Astrocyte (in vitro differentiated cells and primary cell): ENCODE measurements at regions not wholly inside any gene's neighbourhood (a gene's known extent, or its start where the extent isn't known, plus 50 kb on each side); places are given as distances from the start of the nearest gene placed in this dataset.

Source experiments
- DNase-seq: peaks from one replicate; pipeline ENCODE4 v3.0.0-alpha.2; 2010; ENCODE audit warnings: low read depth
- FAIRE-seq: peaks from 2 replicates; lab custom pipeline; 2011; peaks lifted over from hg19 to GRCh38; lab: Jason Lieb, UNC
- H2AFZ ChIP-seq: 2 replicates; pipeline ENCODE4 v1.6.0; 2012; ENCODE audit warnings: low read depth, low read length, inconsistent platforms
- H3K27ac ChIP-seq: 2 replicates; pipeline ENCODE4 v1.5.1; 2011; ENCODE audit warnings: low read depth, low read length, inconsistent platforms
- H3K27me3 ChIP-seq: 2 replicates; pipeline ENCODE4 v1.6.0; 2011; ENCODE audit warnings: low read length, inconsistent platforms; ENCODE audit not compliant: insufficient read depth
- H3K36me3 ChIP-seq: 2 replicates; pipeline ENCODE4 v1.5.1; 2011; ENCODE audit warnings: low read length, inconsistent platforms; ENCODE audit not compliant: insufficient read depth
- H3K4me1 ChIP-seq: 2 replicates; pipeline ENCODE4 v1.5.1; 2011; ENCODE audit warnings: low read length, inconsistent platforms; ENCODE audit not compliant: insufficient read depth
- H3K4me2 ChIP-seq: 2 replicates; pipeline ENCODE4 v1.6.0; 2012; ENCODE audit warnings: low read length, inconsistent platforms
- H3K4me3 ChIP-seq: 2 replicates; pipeline ENCODE4 v1.5.1; 2011; ENCODE audit warnings: low read depth, mild to moderate bottlenecking, low read length, inconsistent platforms; ENCODE audit not compliant: insufficient read depth
- H3K79me2 ChIP-seq: 2 replicates; pipeline ENCODE4 v1.6.0; 2012; ENCODE audit warnings: mild to moderate bottlenecking, low read length, inconsistent platforms; ENCODE audit not compliant: insufficient read depth
- H3K9ac ChIP-seq: 2 replicates; pipeline ENCODE4 v1.6.0; 2012; ENCODE audit warnings: mild to moderate bottlenecking, low read length, inconsistent platforms
- H3K9me3 ChIP-seq: 2 replicates; pipeline ENCODE4 v1.5.1; 2012; ENCODE audit warnings: low read depth, mild to moderate bottlenecking, low read length, inconsistent platforms; ENCODE audit not compliant: insufficient read depth
- H4K20me1 ChIP-seq: 2 replicates; pipeline ENCODE4 v1.6.0; 2012; ENCODE audit warnings: low read length, inconsistent platforms; ENCODE audit not compliant: insufficient read depth
- H3K27ac Mint-ChIP-seq: one replicate; pipeline ENCODE4 v1.8.0; 2021; ENCODE audit warnings: mild to moderate bottlenecking, mixed read lengths; ENCODE audit not compliant: unreplicated experiment
- H3K27me3 Mint-ChIP-seq: one replicate; pipeline ENCODE4 v1.8.0; 2021; ENCODE audit warnings: low read depth, mixed read lengths; ENCODE audit not compliant: unreplicated experiment
- H3K36me3 Mint-ChIP-seq: one replicate; pipeline ENCODE4 v1.8.0; 2021; ENCODE audit warnings: low read depth, mixed read lengths; ENCODE audit not compliant: unreplicated experiment
- H3K4me1 Mint-ChIP-seq: one replicate; pipeline ENCODE4 v1.8.0; 2021; ENCODE audit warnings: low read depth, mixed read lengths; ENCODE audit not compliant: unreplicated experiment
- H3K4me3 Mint-ChIP-seq: one replicate; pipeline ENCODE4 v1.8.0; 2021; ENCODE audit warnings: mild to moderate bottlenecking, moderate library complexity, mixed read lengths; ENCODE audit not compliant: unreplicated experiment
- H3K9me3 Mint-ChIP-seq: one replicate; pipeline ENCODE4 v1.8.0; 2021; ENCODE audit warnings: mild to moderate bottlenecking, mixed read lengths; ENCODE audit not compliant: unreplicated experiment
- EZH2 ChIP-seq: IDR thresholded peaks from 2 replicates; pipeline ENCODE4 v1.6.1; 2012; ENCODE audit warnings: mild to moderate bottlenecking, low read length, inconsistent platforms; ENCODE audit not compliant: insufficient read depth
- TF ChIP-seq, protein P1 (sequence below): IDR thresholded peaks from 2 replicates; pipeline ENCODE4 v1.5.1; 2011; ENCODE audit warnings: low read depth, mild to moderate bottlenecking, inconsistent platforms, low read length, moderate library complexity; ENCODE audit not compliant: insufficient read depth

DNA sequence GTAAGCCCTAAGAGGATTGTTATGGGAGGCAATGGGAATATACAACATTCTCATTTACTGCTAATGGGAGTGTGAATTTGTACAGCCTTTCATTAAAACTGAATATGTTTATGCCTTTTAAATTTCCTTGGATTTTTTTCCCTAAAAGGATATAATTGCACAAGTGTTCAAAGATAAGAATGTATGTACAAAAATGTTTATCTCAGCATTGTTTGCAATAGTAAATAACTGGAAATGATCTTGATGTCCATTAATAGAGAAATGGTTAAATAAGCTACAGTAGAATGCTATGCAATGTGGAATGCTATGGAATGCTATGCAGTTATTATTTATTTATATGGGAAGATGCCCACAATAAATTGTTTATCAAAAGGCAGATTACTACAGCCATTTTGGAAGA lies 62.5 kb upstream of the SLC38A2 start:
- no peaks in the 10 kb centered on the region for H3K36me3 ChIP-seq
- H3K79me2 ChIP-seq, result no peaks in the 10 kb centered on the region
- no peaks in the 10 kb centered on the region for H3K9me3 Mint-ChIP-seq
- peaks cover 22% of the 10 kb centered on the region for H3K4me1 ChIP-seq
- H3K4me3 ChIP-seq, result no peak overlapping the region
- no peaks in the 10 kb centered on the region for H3K27me3 Mint-ChIP-seq
- no peak overlapping the region for H3K4me3 Mint-ChIP-seq
- no peaks in the 10 kb centered on the region for H3K36me3 Mint-ChIP-seq
- no peak overlapping the region for H3K9ac ChIP-seq
- H3K4me1 Mint-ChIP-seq, result peaks cover 23% of the 10 kb centered on the region
- FAIRE-seq (no peak), DNase-seq (no peak)
- H3K4me2 ChIP-seq, result no peak overlapping the region
- H3K9me3 ChIP-seq, result no peaks in the 10 kb centered on the region
- H2AFZ ChIP-seq, result no peak overlapping the region
- TF ChIP-seq, protein P1, sequence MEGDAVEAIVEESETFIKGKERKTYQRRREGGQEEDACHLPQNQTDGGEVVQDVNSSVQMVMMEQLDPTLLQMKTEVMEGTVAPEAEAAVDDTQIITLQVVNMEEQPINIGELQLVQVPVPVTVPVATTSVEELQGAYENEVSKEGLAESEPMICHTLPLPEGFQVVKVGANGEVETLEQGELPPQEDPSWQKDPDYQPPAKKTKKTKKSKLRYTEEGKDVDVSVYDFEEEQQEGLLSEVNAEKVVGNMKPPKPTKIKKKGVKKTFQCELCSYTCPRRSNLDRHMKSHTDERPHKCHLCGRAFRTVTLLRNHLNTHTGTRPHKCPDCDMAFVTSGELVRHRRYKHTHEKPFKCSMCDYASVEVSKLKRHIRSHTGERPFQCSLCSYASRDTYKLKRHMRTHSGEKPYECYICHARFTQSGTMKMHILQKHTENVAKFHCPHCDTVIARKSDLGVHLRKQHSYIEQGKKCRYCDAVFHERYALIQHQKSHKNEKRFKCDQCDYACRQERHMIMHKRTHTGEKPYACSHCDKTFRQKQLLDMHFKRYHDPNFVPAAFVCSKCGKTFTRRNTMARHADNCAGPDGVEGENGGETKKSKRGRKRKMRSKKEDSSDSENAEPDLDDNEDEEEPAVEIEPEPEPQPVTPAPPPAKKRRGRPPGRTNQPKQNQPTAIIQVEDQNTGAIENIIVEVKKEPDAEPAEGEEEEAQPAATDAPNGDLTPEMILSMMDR, result no peak
- TF ChIP-seq EZH2, result no peak
- no peaks in the 10 kb centered on the region for H3K27me3 ChIP-seq
- H3K27ac Mint-ChIP-seq, result no peak overlapping the region
- no peak overlapping the region for H3K27ac ChIP-seq
- no peaks in the 10 kb centered on the region for H4K20me1 ChIP-seq

DNA sequence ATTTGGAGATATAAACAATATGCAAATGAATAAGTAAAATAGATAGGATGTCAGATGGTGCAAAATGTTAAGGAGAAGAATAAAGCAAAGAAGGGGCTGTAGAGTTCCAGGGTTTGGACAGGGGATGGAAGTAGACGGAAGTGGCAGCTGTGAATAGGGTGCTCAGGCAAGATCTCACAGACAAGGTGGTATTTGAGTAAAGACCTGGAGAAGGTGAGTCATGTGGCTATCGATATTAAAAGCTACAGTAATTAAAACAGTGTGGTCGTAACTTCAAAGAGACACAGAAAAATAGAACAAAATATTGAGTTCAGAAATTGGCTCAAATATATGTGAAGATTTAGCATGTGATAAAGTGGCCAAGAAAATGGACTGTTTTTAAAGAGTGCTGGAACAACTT lies 61.3 kb upstream of the SLC38A2 start:
- Mint-ChIP-seq H3K27ac (peak overlapping the region; percentile 31), H3K27me3 (no peaks in the 10 kb centered on the region), H3K4me1 (peaks cover 31% of the 10 kb centered on the region), H3K36me3 (no peaks in the 10 kb centered on the region), H3K9me3 (no peaks in the 10 kb centered on the region), H3K4me3 (no peak overlapping the region)
- Histone ChIP-seq H3K79me2 (no peaks in the 10 kb centered on the region), H3K4me2 (no peak overlapping the region), H3K4me1 (peaks cover 25% of the 10 kb centered on the region), H3K9ac (no peak overlapping the region), H2AFZ (no peak overlapping the region), H3K27ac (no peak overlapping the region), H3K27me3 (no peaks in the 10 kb centered on the region), H3K36me3 (no peaks in the 10 kb centered on the region), H4K20me1 (no peaks in the 10 kb centered on the region), H3K4me3 (no peak overlapping the region), H3K9me3 (no peaks in the 10 kb centered on the region)
- no peak for FAIRE-seq
- no peak for TF ChIP-seq EZH2
- TF ChIP-seq, protein P1, result no peak
- DNase-seq, result no peak

DNA sequence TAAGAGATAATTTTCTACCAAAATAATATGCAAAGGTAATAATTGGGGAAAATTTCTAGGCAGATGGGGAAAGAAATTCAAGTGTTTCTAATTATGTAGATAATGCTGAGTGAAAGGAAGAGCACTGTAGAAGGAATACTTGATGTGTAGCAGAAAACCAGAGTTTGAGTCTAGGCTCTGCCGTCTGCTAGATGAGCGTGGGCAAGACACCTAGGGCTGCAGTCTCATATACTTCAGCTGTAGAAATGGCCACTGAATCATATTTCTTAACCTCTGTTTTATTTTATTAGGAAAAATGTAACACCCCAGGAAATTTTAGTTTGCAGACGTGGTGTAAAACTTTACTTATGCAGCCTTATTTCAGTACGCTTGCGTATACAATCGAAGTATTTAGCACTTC lies 59.8 kb upstream of the SLC38A2 start:
- Histone ChIP-seq H3K9me3 (no peaks in the 10 kb centered on the region), H2AFZ (no peak overlapping the region), H3K4me3 (no peak overlapping the region), H3K4me2 (peak overlapping the region; percentile 31), H3K79me2 (no peaks in the 10 kb centered on the region), H3K4me1 (peaks cover 25% of the 10 kb centered on the region), H3K9ac (peak overlapping the region; percentile 26), H3K36me3 (no peaks in the 10 kb centered on the region), H4K20me1 (no peaks in the 10 kb centered on the region), H3K27ac (peak overlapping the region; percentile 94), H3K27me3 (no peaks in the 10 kb centered on the region)
- Mint-ChIP-seq H3K9me3 (peaks cover 5% of the 10 kb centered on the region), H3K4me1 (peaks cover 31% of the 10 kb centered on the region), H3K27ac (peak overlapping the region; percentile 97), H3K4me3 (no peak overlapping the region), H3K27me3 (no peaks in the 10 kb centered on the region), H3K36me3 (peaks cover 7% of the 10 kb centered on the region)
- no peak for DNase-seq
- TF ChIP-seq EZH2, result no peak
- TF ChIP-seq, protein P1, result no peak
- FAIRE-seq, result no peak
